GM12873 (cell line): ENCODE measurements at regions not wholly inside any gene's neighbourhood (a gene's known extent, or its start where the extent isn't known, plus 50 kb on each side); places are given as distances from the start of the nearest gene placed in this dataset.

Experiments used
- TF ChIP-seq, protein P1 (sequence below): IDR thresholded peaks from 2 replicates; pipeline ENCODE4 v1.5.1; 2012; ENCODE audit warnings: low read depth, mild to moderate bottlenecking, moderate library complexity, low read length, control low read depth; ENCODE audit not compliant: insufficient read depth; ENCODE audit errors: missing control alignments

GRCh38 chr3:40593351-40593750 lies 68.6 kb downstream of the ZNF621 start:
- TF ChIP-seq, protein P1, sequence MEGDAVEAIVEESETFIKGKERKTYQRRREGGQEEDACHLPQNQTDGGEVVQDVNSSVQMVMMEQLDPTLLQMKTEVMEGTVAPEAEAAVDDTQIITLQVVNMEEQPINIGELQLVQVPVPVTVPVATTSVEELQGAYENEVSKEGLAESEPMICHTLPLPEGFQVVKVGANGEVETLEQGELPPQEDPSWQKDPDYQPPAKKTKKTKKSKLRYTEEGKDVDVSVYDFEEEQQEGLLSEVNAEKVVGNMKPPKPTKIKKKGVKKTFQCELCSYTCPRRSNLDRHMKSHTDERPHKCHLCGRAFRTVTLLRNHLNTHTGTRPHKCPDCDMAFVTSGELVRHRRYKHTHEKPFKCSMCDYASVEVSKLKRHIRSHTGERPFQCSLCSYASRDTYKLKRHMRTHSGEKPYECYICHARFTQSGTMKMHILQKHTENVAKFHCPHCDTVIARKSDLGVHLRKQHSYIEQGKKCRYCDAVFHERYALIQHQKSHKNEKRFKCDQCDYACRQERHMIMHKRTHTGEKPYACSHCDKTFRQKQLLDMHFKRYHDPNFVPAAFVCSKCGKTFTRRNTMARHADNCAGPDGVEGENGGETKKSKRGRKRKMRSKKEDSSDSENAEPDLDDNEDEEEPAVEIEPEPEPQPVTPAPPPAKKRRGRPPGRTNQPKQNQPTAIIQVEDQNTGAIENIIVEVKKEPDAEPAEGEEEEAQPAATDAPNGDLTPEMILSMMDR, result no peak

DNA sequence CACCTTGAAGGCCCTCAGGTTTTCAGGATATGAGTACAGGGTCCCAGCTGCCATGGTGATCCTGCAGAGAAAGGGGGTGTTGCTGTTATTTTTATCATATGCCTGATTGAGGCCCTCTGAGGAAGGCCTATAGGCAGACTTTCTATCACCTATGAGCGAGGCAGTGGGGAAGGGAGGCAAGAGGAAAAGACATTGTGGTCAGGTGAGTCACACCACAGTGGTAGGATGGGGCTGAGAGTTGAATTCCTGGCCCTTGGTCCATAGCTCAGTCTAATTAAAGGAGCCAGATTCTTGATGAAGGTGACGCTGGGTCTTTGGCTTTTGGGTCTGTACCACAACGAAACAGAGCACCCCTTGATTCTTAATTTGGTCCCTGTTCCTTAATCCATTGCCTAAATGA lies 72.7 kb downstream of the ZNF621 start:
- TF ChIP-seq, protein P1, result no peak

- TF ChIP-seq, protein P1, result no peak
Measured at GRCh38 chr3:40598338-40598737, 73.6 kb downstream of the ZNF621 start.

- TF ChIP-seq, protein P1, result no peak
Measured at GRCh38 chr3:40598962-40599361, 74.2 kb downstream of the ZNF621 start.

DNA sequence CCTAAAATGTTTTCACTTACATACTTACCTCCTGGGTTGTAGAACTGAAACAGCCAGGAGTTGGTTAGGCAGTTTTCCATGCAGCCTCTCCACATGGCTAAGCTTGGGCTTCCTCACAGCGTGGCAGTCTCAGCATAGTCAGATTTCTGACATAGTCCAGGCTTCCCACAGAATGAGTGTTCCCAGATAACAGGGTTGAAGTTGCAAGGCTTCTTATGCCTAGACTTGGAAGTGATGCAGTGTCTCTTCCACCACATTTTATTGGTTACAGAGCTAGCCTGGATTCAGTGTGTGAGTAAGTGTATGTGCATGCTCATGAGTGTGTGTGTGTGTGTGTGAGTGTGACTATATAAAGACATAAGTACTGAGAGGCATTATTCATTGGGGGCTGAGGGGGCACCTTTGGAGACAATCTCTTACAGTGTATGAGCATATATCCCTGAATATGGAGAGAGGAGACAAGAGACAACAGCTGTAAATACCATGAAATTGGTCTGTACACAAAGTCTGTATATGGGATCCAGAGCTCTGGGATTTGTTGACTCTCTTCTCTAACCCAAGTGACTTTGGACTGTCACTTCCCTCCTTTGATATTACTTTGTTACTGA lies 78.1 kb downstream of the ZNF621 start:
- TF ChIP-seq, protein P1, result no peak

GRCh38 chr3:40605960-40606359 lies 81.2 kb downstream of the ZNF621 start:
- TF ChIP-seq, protein P1, result no peak

DNA sequence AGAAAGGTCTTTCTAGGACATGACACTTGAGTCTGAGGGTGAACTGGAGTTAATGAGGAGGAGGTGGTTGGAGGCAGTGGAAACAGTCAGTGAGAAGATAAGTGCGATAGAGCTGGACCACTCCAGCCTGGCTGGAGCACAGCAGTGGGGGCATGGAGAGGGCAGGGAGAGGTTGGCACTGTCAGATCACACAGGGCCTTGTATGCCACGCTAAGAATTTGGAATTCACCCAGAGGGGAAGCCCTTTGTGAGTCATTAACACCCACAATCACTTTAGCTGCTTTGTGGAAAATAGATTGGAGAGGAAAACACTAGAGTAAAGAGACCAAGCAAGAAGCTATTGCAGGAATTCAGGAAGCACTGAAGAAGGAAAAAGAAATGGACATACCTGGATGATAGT lies 83.3 kb downstream of the ZNF621 start:
- TF ChIP-seq, protein P1, result no peak

GRCh38 chr3:40613306-40613705 lies 88.5 kb downstream of the ZNF621 start:
- TF ChIP-seq, protein P1, result no peak
